ENCODE measurements at regions not wholly inside any gene's neighbourhood (a gene's known extent, or its start where the extent isn't known, plus 50 kb on each side); places are given as distances from the start of the nearest gene placed in this dataset.

DNA sequence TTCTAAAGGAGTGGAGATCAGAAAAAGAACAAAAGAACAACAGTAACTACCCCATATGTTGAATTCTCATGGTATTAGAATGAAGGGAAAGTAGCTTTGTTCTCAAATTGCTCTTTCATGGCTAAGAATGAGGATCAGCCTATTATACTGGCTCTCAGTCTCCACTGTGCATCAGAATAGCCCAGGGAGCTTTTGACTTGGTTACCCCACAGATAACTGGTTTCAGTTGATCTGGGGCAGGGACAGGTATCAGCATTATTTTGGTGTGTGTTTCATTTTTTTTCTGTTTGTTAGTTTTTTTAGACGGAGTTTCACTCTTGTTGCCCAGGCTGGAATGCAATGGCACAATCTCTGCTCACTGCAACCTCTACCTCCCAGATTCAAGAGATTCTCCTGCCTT, 311.7 kb upstream of the TLE3 start:
- peaks cover 7% of the 10 kb centered on the region for H3K9me3 ChIP-seq (ENCODE audit: control insufficient read depth, low read depth, low read length)
- Mint-ChIP-seq H3K27me3 (ENCODE audit: low read depth) (peaks cover 7% of the 10 kb centered on the region; the same call in 1 of the 2 replicates), H3K36me3 (ENCODE audit: insufficient read depth in 1 of 3, low read depth in 3 of 3) (peaks cover 8 to 20% (median 10%) of the 10 kb centered on the region in 3 experiments), H3K27ac (0 out of 7 replicates have a peak overlapping the region, but pooled peaks of 1 of the 3 experiments have one; percentile 24), H3K9me3 (peaks cover 8 to 17% of the 10 kb centered on the region in 2 experiments), H3K4me3 (no peak overlapping the region), H3K4me1 (peaks cover 39 to 43% of the 10 kb centered on the region in 2 experiments)
- no peak overlapping the region for H2BK15ac ChIP-seq (ENCODE audit: low read depth, low read length)
- H4K20me1 ChIP-seq (ENCODE audit: control insufficient read depth, insufficient read depth, insufficient read length) = no peaks in the 10 kb centered on the region
- no CpG with 5 or more reads among the region's 1 CpG for WGBS (ENCODE audit: extremely low coverage, insufficient read length, low lambda C conversion rate)
- H2BK12ac ChIP-seq (ENCODE audit: insufficient read length, low read depth, low read length) = no peak overlapping the region
- H2BK120ac ChIP-seq (ENCODE audit: low read depth, low read length, poor library complexity, severe bottlenecking) = no peak overlapping the region
- no peaks in the 10 kb centered on the region for H3K79me2 ChIP-seq (ENCODE audit: insufficient read depth, low read length)
- no peak overlapping the region for H2AK5ac ChIP-seq (ENCODE audit: insufficient read length, low read length)
- H3K56ac ChIP-seq (ENCODE audit: insufficient read length, low read depth, low read length) = no peak overlapping the region
- no peaks in the 10 kb centered on the region for H3K79me1 ChIP-seq (ENCODE audit: insufficient read depth, low read depth, low read length, poor library complexity, severe bottlenecking)
- no peak overlapping the region for H3K27ac ChIP-seq (ENCODE audit: insufficient read length, low read depth, low read length)
- no peak overlapping the region for H3K4ac ChIP-seq (ENCODE audit: low read depth, low read length)
- no peak overlapping the region for H4K8ac ChIP-seq (replicated peaks; ENCODE audit: insufficient read length, low read depth, low read length)
- TF ChIP-seq, protein P1, sequence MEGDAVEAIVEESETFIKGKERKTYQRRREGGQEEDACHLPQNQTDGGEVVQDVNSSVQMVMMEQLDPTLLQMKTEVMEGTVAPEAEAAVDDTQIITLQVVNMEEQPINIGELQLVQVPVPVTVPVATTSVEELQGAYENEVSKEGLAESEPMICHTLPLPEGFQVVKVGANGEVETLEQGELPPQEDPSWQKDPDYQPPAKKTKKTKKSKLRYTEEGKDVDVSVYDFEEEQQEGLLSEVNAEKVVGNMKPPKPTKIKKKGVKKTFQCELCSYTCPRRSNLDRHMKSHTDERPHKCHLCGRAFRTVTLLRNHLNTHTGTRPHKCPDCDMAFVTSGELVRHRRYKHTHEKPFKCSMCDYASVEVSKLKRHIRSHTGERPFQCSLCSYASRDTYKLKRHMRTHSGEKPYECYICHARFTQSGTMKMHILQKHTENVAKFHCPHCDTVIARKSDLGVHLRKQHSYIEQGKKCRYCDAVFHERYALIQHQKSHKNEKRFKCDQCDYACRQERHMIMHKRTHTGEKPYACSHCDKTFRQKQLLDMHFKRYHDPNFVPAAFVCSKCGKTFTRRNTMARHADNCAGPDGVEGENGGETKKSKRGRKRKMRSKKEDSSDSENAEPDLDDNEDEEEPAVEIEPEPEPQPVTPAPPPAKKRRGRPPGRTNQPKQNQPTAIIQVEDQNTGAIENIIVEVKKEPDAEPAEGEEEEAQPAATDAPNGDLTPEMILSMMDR (conservative IDR thresholded peaks at IDR 0.05) = no peak
- no peak overlapping the region for H4K5ac ChIP-seq (ENCODE audit: insufficient read length, low read depth, low read length)
- H4K91ac ChIP-seq (ENCODE audit: insufficient read length, low read depth, low read length) = no peak overlapping the region
- DNase-seq = no peak
- H2BK5ac ChIP-seq (ENCODE audit: insufficient read length, low read length) = no peak overlapping the region
- H2BK20ac ChIP-seq (ENCODE audit: low read depth, low read length, poor library complexity, severe bottlenecking) = no peak overlapping the region
- no peak overlapping the region for H3K4me2 ChIP-seq (ENCODE audit: insufficient read depth, insufficient read length, low read length)
- H2AFZ ChIP-seq (ENCODE audit: low read length) = no peak overlapping the region
- H3T11ph ChIP-seq (ENCODE audit: low read length) = no peak overlapping the region
- H3K27me3 ChIP-seq (ENCODE audit: insufficient read depth, low read length) = no peaks in the 10 kb centered on the region
- no peak overlapping the region for H3K18ac ChIP-seq (ENCODE audit: insufficient read length, low read depth, low read length)
- no peak overlapping the region for H3K14ac ChIP-seq (ENCODE audit: insufficient read depth, low read length)
- no peak overlapping the region for H3K9ac ChIP-seq (ENCODE audit: extremely low read depth, insufficient read length, low read length)
- no peaks in the 10 kb centered on the region for H3K4me1 ChIP-seq (ENCODE audit: insufficient read depth, low read length)
- H3K23ac ChIP-seq (ENCODE audit: insufficient read length, low read depth, low read length) = no peak overlapping the region
- H3K23me2 ChIP-seq (ENCODE audit: insufficient read length, low read depth, low read length, poor library complexity, severe bottlenecking) = no peaks in the 10 kb centered on the region
